HL-60 (cell line): ENCODE measurements at regions not wholly inside any gene's neighbourhood (a gene's known extent, or its start where the extent isn't known, plus 50 kb on each side); places are given as distances from the start of the nearest gene placed in this dataset.

Experiments
- DNase-seq, 2 experiments: peaks; one replicate each; pipeline ENCODE4 v3.0.0-alpha.2; 2010 to 2020; ENCODE audit warnings: low read depth in 1 of 2, low spot score in 1 of 2
- H3K27ac ChIP-seq: fragments of 250-450 bp; sonication (Bioruptor Pico); replicated peaks from 2 replicates; pipeline ENCODE4 v1.5.1; 2020; ENCODE audit warnings: mild to moderate bottlenecking, moderate library complexity
- H3K27me3 ChIP-seq: fragments of 250-450 bp; sonication (Bioruptor Pico); 2 replicates; pipeline ENCODE4 v1.5.1; 2021; ENCODE audit warnings: mild to moderate bottlenecking, moderate library complexity; ENCODE audit not compliant: insufficient read depth, poor library complexity, severe bottlenecking
- H3K4me3 ChIP-seq: replicated peaks from 2 replicates; pipeline ENCODE4 v1.5.1; 2011; ENCODE audit warnings: mild to moderate bottlenecking, control low read depth, low read length; ENCODE audit not compliant: insufficient read depth
- CTCF ChIP-seq: IDR thresholded peaks from one replicate; pipeline ENCODE4 v1.5.1; 2011; ENCODE audit warnings: low read length, control low read depth, inconsistent platforms; ENCODE audit not compliant: insufficient read depth
- GABPA ChIP-seq: IDR thresholded peaks from 2 replicates; pipeline ENCODE4 v1.6.1; 2012; ENCODE audit warnings: low read depth
- POLR2AphosphoS5 ChIP-seq: IDR thresholded peaks from 2 replicates; pipeline ENCODE4 v1.6.1; 2012; ENCODE audit warnings: low read depth
- REST ChIP-seq: IDR thresholded peaks from 2 replicates; pipeline ENCODE4 v1.6.1; 2012; ENCODE audit warnings: low read depth; ENCODE audit not compliant: insufficient replicate concordance
- SPI1 ChIP-seq: IDR thresholded peaks from 2 replicates; pipeline ENCODE4 v1.6.1; 2012; ENCODE audit warnings: low read depth, mild to moderate bottlenecking, borderline replicate concordance

- no peak for DNase-seq
- Histone ChIP-seq H3K27ac (no peak overlapping the region), H3K4me3 (no peak overlapping the region), H3K27me3 (no peaks in the 10 kb centered on the region)
- TF ChIP-seq REST (no peak), SPI1 (no peak), CTCF (no peak), GABPA (no peak), POLR2AphosphoS5 (no peak)
These were observed 65.8 kb upstream of the CAMK1G start for GRCh38 chr1:209517681-209518050.

GRCh38 chr1:209519786-209520185 lies 63.7 kb upstream of the CAMK1G start:
- no peaks in the 10 kb centered on the region for H3K27me3 ChIP-seq
- H3K4me3 ChIP-seq = no peak overlapping the region
- no peak overlapping the region for H3K27ac ChIP-seq
- no peak for DNase-seq
- TF ChIP-seq GABPA = no peak
- no peak for TF ChIP-seq REST
- TF ChIP-seq POLR2AphosphoS5 = no peak
- TF ChIP-seq CTCF = no peak
- TF ChIP-seq SPI1 = no peak

GRCh38 chr1:209522826-209523225 lies 60.7 kb upstream of the CAMK1G start:
- Histone ChIP-seq H3K27ac (no peak overlapping the region), H3K27me3 (no peaks in the 10 kb centered on the region), H3K4me3 (no peak overlapping the region)
- DNase-seq = no peak
- no peak for TF ChIP-seq REST
- no peak for TF ChIP-seq POLR2AphosphoS5
- no peak for TF ChIP-seq CTCF
- TF ChIP-seq SPI1 = no peak
- no peak for TF ChIP-seq GABPA
